Kidney epithelial cell (primary cell): ENCODE measurements at regions not wholly inside any gene's neighbourhood (a gene's known extent, or its start where the extent isn't known, plus 50 kb on each side); places are given as distances from the start of the nearest gene placed in this dataset.

ENCODE experiments used
- DNase-seq: peaks from one replicate; pipeline ENCODE4 v3.0.0-alpha.2; 2010; ENCODE audit warnings: low read depth
- H3K27me3 ChIP-seq: 2 replicates; pipeline ENCODE4 v1.6.0; 2011; ENCODE audit warnings: low read length; ENCODE audit not compliant: control insufficient read depth, insufficient read depth
- H3K36me3 ChIP-seq: 2 replicates; pipeline ENCODE4 v1.5.1; 2011; ENCODE audit warnings: low read length; ENCODE audit not compliant: control insufficient read depth, insufficient read depth
- H3K4me3 ChIP-seq: 2 replicates; pipeline ENCODE4 v1.5.1; 2011; ENCODE audit warnings: low read depth, mild to moderate bottlenecking, control low read depth, low read length
- CTCF ChIP-seq: IDR thresholded peaks from 2 replicates; pipeline ENCODE4 v1.5.1; 2011; ENCODE audit warnings: mild to moderate bottlenecking, moderate library complexity, low read length, control low read depth, inconsistent platforms; ENCODE audit not compliant: insufficient read depth, poor library complexity, severe bottlenecking

- TF ChIP-seq CTCF: no peak
- Histone ChIP-seq H3K27me3 (no peaks in the 10 kb centered on the region), H3K36me3 (no peaks in the 10 kb centered on the region), H3K4me3 (no peak overlapping the region)
- DNase-seq: no peak
Observed at GRCh38 chr3:144380849-144381248, 409.2 kb downstream of the DIPK2A start.

- TF ChIP-seq CTCF: no peak
- no peaks in the 10 kb centered on the region for H3K27me3 ChIP-seq
- H3K36me3 ChIP-seq: no peaks in the 10 kb centered on the region
- H3K4me3 ChIP-seq: no peak overlapping the region
- no peak for DNase-seq
Observed at GRCh38 chr3:144381607-144382006, 410.0 kb downstream of the DIPK2A start.

GRCh38 chr3:144384241-144384979 is 412.8 kb downstream of the DIPK2A start:
- no peak for DNase-seq
- no peak for TF ChIP-seq CTCF
- no peaks in the 10 kb centered on the region for H3K27me3 ChIP-seq
- H3K36me3 ChIP-seq: no peaks in the 10 kb centered on the region
- no peak overlapping the region for H3K4me3 ChIP-seq

GRCh38 chr3:144390786-144391185 is 419.2 kb downstream of the DIPK2A start:
- H3K4me3 ChIP-seq: no peak overlapping the region
- H3K27me3 ChIP-seq: no peaks in the 10 kb centered on the region
- DNase-seq: no peak
- TF ChIP-seq CTCF: no peak
- H3K36me3 ChIP-seq: no peaks in the 10 kb centered on the region

GRCh38 chr3:144391236-144391635 is 419.6 kb downstream of the DIPK2A start:
- Histone ChIP-seq H3K27me3 (no peaks in the 10 kb centered on the region), H3K4me3 (no peak overlapping the region), H3K36me3 (no peaks in the 10 kb centered on the region)
- DNase-seq: no peak
- TF ChIP-seq CTCF: no peak

GRCh38 chr3:144394032-144394431 is 422.4 kb downstream of the DIPK2A start:
- no peak for TF ChIP-seq CTCF
- Histone ChIP-seq H3K36me3 (no peaks in the 10 kb centered on the region), H3K4me3 (no peak overlapping the region), H3K27me3 (no peaks in the 10 kb centered on the region)
- no peak for DNase-seq
